ENCODE measurements at regions not wholly inside any gene's neighbourhood (a gene's known extent, or its start where the extent isn't known, plus 50 kb on each side); places are given as distances from the start of the nearest gene placed in this dataset.

DNA sequence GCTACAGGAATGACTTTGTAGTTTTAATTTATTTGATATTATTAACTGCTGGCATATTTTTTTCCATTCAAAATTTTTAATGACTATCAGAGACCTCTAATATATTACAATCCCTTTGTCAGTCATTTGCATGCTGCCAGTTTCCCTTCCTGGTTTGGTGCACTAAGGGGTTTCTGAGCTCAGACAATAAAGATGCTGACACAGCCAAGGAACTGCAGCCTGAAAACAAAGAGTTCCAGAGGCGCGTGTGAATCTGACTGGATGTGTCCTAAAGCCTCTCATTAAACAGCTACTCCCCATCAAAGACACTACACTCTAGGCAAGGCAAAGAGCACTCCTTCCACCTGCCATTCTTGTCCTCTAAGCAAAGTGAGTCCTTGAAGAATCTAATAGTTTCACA, 116.8 kb upstream of the DST start:
- Histone ChIP-seq H3K36me3 (ENCODE audit: control insufficient read depth in 1 of 2, insufficient read depth in 2 of 2, low read length in 2 of 2) (peaks cover 0 to 5% of the 10 kb centered on the region in 2 experiments; a peak in 1 of 4 replicates), H3K79me2 (ENCODE audit: insufficient read depth, low read length) (peaks cover 96% of the 10 kb centered on the region), H2AFZ (ENCODE audit: low read depth, low read length, poor library complexity, severe bottlenecking) (no peak overlapping the region), H3K9ac (ENCODE audit: low read length) (no peak overlapping the region), H3K27ac (ENCODE audit: low read depth, low read length) (no peak overlapping the region), H3K4me3 (replicated peaks in 1 of 2; ENCODE audit: low read depth in 1 of 2, low read length in 2 of 2) (no peak overlapping the region), H3K4me2 (ENCODE audit: low read length) (no peak overlapping the region), H4K20me1 (ENCODE audit: insufficient read depth) (no peaks in the 10 kb centered on the region), H3K27me3 (ENCODE audit: insufficient read depth, low read length) (no peaks in the 10 kb centered on the region), H3K9me3 (ENCODE audit: control insufficient read depth in 1 of 2, insufficient read depth in 1 of 2, low read depth in 1 of 2, low read length in 2 of 2) (no peaks in the 10 kb centered on the region), H3K4me1 (ENCODE audit: control insufficient read depth in 1 of 2, insufficient read depth in 2 of 2, low read length in 2 of 2) (peaks cover 69 to 72% of the 10 kb centered on the region in 2 experiments), H3K9me2 (ENCODE audit: insufficient read depth) (no peaks in the 10 kb centered on the region)
- RAD21 ChIA-PET (ENCODE audit: low non-redundant PET in 1 of 2, low total read pairs in 2 of 2, uncharacterized antibody in 2 of 2, unreplicated experiment in 2 of 2) = no interaction called here
- no TSS peak for BruUV-seq (replicated peaks)
- DNase-seq (ENCODE audit: low read depth, low spot score) (no peak), ATAC-seq (no peak)
- intact Hi-C loops (cut with micrococcal nuclease) = loop anchor here (5.0 kb wide), 3 partner anchors 83 to 402 kb away; no protein-coding TSS in a partner anchor
- CTCF ChIA-PET = interaction anchor here (1.1 to 4.2 kb wide), 3 partner anchors 48 to 122 kb away, joined by 3 to 29 read pairs (median 20); no protein-coding TSS in a partner anchor
- POLR2A ChIA-PET = no interaction called here
- TF ChIP-seq SRF (IDR thresholded peaks at IDR 0.05; ENCODE audit: low read depth) (no peak), POLR2A (IDR thresholded peaks at IDR 0.05; ENCODE audit: borderline replicate concordance, extremely low read depth, insufficient read depth, insufficient read length) (no peak), EZH2phosphoT487 (IDR thresholded peaks at IDR 0.05; ENCODE audit: borderline replicate concordance) (no peak), POLR2AphosphoS5 (IDR thresholded peaks at IDR 0.05; ENCODE audit: low read depth, low read length) (no peak), YY1 (IDR thresholded peaks at IDR 0.05; ENCODE audit: extremely low read depth, insufficient replicate concordance, low read depth, low read length) (no peak), TCF7L2 (IDR thresholded peaks at IDR 0.05; ENCODE audit: borderline replicate concordance, extremely low read depth, insufficient read depth, insufficient read length) (no peak)
- TF ChIP-seq, protein P1, sequence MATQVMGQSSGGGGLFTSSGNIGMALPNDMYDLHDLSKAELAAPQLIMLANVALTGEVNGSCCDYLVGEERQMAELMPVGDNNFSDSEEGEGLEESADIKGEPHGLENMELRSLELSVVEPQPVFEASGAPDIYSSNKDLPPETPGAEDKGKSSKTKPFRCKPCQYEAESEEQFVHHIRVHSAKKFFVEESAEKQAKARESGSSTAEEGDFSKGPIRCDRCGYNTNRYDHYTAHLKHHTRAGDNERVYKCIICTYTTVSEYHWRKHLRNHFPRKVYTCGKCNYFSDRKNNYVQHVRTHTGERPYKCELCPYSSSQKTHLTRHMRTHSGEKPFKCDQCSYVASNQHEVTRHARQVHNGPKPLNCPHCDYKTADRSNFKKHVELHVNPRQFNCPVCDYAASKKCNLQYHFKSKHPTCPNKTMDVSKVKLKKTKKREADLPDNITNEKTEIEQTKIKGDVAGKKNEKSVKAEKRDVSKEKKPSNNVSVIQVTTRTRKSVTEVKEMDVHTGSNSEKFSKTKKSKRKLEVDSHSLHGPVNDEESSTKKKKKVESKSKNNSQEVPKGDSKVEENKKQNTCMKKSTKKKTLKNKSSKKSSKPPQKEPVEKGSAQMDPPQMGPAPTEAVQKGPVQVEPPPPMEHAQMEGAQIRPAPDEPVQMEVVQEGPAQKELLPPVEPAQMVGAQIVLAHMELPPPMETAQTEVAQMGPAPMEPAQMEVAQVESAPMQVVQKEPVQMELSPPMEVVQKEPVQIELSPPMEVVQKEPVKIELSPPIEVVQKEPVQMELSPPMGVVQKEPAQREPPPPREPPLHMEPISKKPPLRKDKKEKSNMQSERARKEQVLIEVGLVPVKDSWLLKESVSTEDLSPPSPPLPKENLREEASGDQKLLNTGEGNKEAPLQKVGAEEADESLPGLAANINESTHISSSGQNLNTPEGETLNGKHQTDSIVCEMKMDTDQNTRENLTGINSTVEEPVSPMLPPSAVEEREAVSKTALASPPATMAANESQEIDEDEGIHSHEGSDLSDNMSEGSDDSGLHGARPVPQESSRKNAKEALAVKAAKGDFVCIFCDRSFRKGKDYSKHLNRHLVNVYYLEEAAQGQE (IDR thresholded peaks at IDR 0.05; ENCODE audit: low read depth) = no peak
- TF ChIP-seq, protein P2, sequence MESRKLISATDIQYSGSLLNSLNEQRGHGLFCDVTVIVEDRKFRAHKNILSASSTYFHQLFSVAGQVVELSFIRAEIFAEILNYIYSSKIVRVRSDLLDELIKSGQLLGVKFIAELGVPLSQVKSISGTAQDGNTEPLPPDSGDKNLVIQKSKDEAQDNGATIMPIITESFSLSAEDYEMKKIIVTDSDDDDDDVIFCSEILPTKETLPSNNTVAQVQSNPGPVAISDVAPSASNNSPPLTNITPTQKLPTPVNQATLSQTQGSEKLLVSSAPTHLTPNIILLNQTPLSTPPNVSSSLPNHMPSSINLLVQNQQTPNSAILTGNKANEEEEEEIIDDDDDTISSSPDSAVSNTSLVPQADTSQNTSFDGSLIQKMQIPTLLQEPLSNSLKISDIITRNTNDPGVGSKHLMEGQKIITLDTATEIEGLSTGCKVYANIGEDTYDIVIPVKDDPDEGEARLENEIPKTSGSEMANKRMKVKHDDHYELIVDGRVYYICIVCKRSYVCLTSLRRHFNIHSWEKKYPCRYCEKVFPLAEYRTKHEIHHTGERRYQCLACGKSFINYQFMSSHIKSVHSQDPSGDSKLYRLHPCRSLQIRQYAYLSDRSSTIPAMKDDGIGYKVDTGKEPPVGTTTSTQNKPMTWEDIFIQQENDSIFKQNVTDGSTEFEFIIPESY (IDR thresholded peaks at IDR 0.05; ENCODE audit: extremely low read depth, insufficient replicate concordance, low read length) = no peak
